ENCODE measurements at regions not wholly inside any gene's neighbourhood (a gene's known extent, or its start where the extent isn't known, plus 50 kb on each side); places are given as distances from the start of the nearest gene placed in this dataset.

- no peak for TF ChIP-seq CTCF (IDR thresholded peaks at IDR 0.05)
- no peak for TF ChIP-seq EP300 (IDR thresholded peaks at IDR 0.05)
Observed at GRCh38 chr18:67290421-67290820, 226.1 kb downstream of the DSEL start.
